Right atrium auricular region (tissue), 2 donors: ENCODE measurements at regions not wholly inside any gene's neighbourhood (a gene's known extent, or its start where the extent isn't known, plus 50 kb on each side); places are given as distances from the start of the nearest gene placed in this dataset.

Experiments
- DNase-seq: peaks from one replicate; pipeline ENCODE4 v3.0.0-alpha.2; 2019; ENCODE audit warnings: low spot score
- H3K27ac ChIP-seq, 2 donors: fragments of 200-600 bp; sonication (generic); 1 replicate in 1 of 2; 2 replicates in 1 of 2; pipeline ENCODE4 v1.5.1; 2016 to 2019
- H3K27me3 ChIP-seq, 2 donors: fragments of 200-600 bp; sonication (generic); one replicate each; pipeline versions ENCODE4 v1.5.1 to v1.6.0; 2017 to 2019
- H3K36me3 ChIP-seq: fragments of 200-600 bp; sonication (generic); one replicate; pipeline ENCODE4 v1.5.1; 2016
- H3K4me1 ChIP-seq, 2 donors: fragments of 200-600 bp; sonication (generic); one replicate each; pipeline versions ENCODE4 v1.5.1 to v1.6.0; 2017 to 2019
- H3K4me3 ChIP-seq, 2 donors: fragments of 200-600 bp; sonication (generic); 1 replicate in 1 of 2; 2 replicates in 1 of 2; pipeline ENCODE4 v1.5.1; 2017 to 2019; ENCODE audit warnings: mild to moderate bottlenecking in 1 of 2, moderate library complexity in 1 of 2
- H3K9me3 ChIP-seq, 2 donors: fragments of 200-600 bp; sonication (generic); one replicate each; pipeline ENCODE4 v1.5.1; 2019
- CTCF ChIP-seq, 2 donors: fragments of 200-600 bp; sonication (generic); IDR thresholded peaks; one replicate each; pipeline ENCODE4 v1.5.1; 2019; ENCODE audit warnings: antibody characterized with exemption in 2 of 2

- H3K4me1 ChIP-seq: peaks cover 0 to 12% of the 10 kb centered on the region in 2 donors
- no peak overlapping the region for H3K4me3 ChIP-seq
- no peaks in the 10 kb centered on the region for H3K9me3 ChIP-seq
- H3K27me3 ChIP-seq: no peaks in the 10 kb centered on the region
- no peak for DNase-seq
- H3K36me3 ChIP-seq: no peaks in the 10 kb centered on the region
- H3K27ac ChIP-seq: no peak overlapping the region
- TF ChIP-seq CTCF (IDR thresholded peaks at IDR 0.05): no peak
Measured at GRCh38 chr15:70586241-70586640, 177.1 kb downstream of the UACA start.

- TF ChIP-seq CTCF (IDR thresholded peaks at IDR 0.05): no peak
- Histone ChIP-seq H3K9me3 (no peaks in the 10 kb centered on the region), H3K4me1 (peaks cover 0 to 12% of the 10 kb centered on the region in 2 donors), H3K27ac (no peak overlapping the region), H3K27me3 (no peaks in the 10 kb centered on the region), H3K36me3 (no peaks in the 10 kb centered on the region), H3K4me3 (no peak overlapping the region)
- DNase-seq: no peak
Measured at GRCh38 chr15:70585707-70586034, 177.7 kb downstream of the UACA start.

GRCh38 chr15:70584838-70585706, 178.3 kb downstream of the UACA start:
- Histone ChIP-seq H3K9me3 (no peaks in the 10 kb centered on the region), H3K4me3 (peak overlapping the region; percentile 9 to 30), H3K36me3 (no peaks in the 10 kb centered on the region), H3K27ac (no peak overlapping the region), H3K4me1 (peaks cover 0 to 12% of the 10 kb centered on the region in 2 donors), H3K27me3 (no peaks in the 10 kb centered on the region)
- DNase-seq: no peak
- peak; percentile 14 to 64 for TF ChIP-seq CTCF (IDR thresholded peaks at IDR 0.05)

DNA sequence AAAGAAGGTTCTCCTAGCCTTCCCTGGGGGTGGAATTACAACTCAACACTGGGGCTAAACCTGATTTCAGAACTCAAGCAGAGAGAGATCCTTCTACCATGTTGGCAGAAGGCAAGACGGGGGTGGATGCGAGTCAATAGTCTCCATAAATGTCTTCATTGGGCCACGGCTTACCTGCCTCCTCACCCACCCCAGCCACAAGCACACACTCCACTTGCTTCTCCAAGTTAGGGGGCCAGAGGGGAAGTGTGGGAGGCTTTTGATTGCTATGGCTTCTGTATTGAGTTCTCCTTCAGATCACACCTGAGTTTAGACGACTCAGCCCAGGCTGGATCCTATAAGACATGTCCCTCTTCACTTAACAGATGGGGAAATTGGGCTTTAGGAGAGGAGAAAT, 178.9 kb downstream of the UACA start:
- H3K4me3 ChIP-seq: no peak overlapping the region
- TF ChIP-seq CTCF (IDR thresholded peaks at IDR 0.05): no peak

DNA sequence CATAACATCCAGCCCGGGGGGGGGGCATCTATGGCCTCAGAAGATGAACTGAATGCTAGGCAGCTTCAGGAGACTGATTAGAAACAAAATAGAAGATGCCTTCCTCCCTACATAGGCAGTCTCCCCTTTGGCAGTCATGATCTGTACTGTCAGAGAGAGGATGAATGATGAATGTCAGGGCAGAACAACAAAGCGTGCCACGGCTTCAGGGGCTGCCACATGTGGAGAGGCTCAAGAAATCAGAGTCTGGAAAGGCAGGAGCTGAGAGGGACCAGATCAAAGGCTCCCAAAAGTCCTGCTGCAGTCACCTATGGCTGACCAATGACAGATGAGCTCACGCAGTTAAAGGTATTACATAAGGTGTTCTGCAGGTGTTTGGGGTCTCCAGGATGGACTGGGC, 180.4 kb downstream of the UACA start:
- no peak overlapping the region for H3K4me3 ChIP-seq
- no peaks in the 10 kb centered on the region for H3K27me3 ChIP-seq
- no peak overlapping the region for H3K27ac ChIP-seq
- DNase-seq: no peak
- no peaks in the 10 kb centered on the region for H3K9me3 ChIP-seq
- H3K36me3 ChIP-seq: no peaks in the 10 kb centered on the region
- H3K4me1 ChIP-seq: peaks cover 0 to 12% of the 10 kb centered on the region in 2 donors
- TF ChIP-seq CTCF (IDR thresholded peaks at IDR 0.05): no peak

More for the DNA sequence above, 178.9 kb downstream of the UACA start:
- H3K9me3 ChIP-seq: no peaks in the 10 kb centered on the region
- no peak overlapping the region for H3K27ac ChIP-seq
- H3K36me3 ChIP-seq: no peaks in the 10 kb centered on the region
- H3K27me3 ChIP-seq: no peaks in the 10 kb centered on the region
- peaks cover 0 to 12% of the 10 kb centered on the region in 2 donors for H3K4me1 ChIP-seq
- DNase-seq: no peak
